ENCODE measurements at regions not wholly inside any gene's neighbourhood (a gene's known extent, or its start where the extent isn't known, plus 50 kb on each side); places are given as distances from the start of the nearest gene placed in this dataset.

- no peak for DNase-seq
These were observed 135.2 kb upstream of the AFF2 start for GRCh38 chrX:148365233-148365632.

GRCh38 chrX:148371291-148371690 is 129.1 kb upstream of the AFF2 start:
- DNase-seq = no peak

GRCh38 chrX:148372925-148373324 is 127.5 kb upstream of the AFF2 start:
- DNase-seq = no peak

GRCh38 chrX:148376342-148376741 is 124.1 kb upstream of the AFF2 start:
- no peak for DNase-seq

GRCh38 chrX:148380107-148380506 is 120.3 kb upstream of the AFF2 start:
- no peak for DNase-seq

GRCh38 chrX:148380650-148381561 is 119.5 kb upstream of the AFF2 start:
- DNase-seq = peak; percentile 69 to 87

- no peak for DNase-seq
These were observed 118.8 kb upstream of the AFF2 start for GRCh38 chrX:148381603-148382002.

GRCh38 chrX:148382983-148383382 is 117.4 kb upstream of the AFF2 start:
- no peak for DNase-seq

GRCh38 chrX:148385471-148385870 is 114.9 kb upstream of the AFF2 start:
- DNase-seq = no peak

- DNase-seq = no peak
These were observed 110.8 kb upstream of the AFF2 start for GRCh38 chrX:148389629-148390028.

- peak in 1 of 2 donors; percentile 20 for DNase-seq
These were observed 88.4 kb upstream of the AFF2 start for GRCh38 chrX:148412006-148412405.

- peak; percentile 9 to 45 for DNase-seq
These were observed 84.3 kb upstream of the AFF2 start for GRCh38 chrX:148416142-148416541.

- peak; percentile 3 to 18 for DNase-seq
These were observed 83.5 kb upstream of the AFF2 start for GRCh38 chrX:148416931-148417330.

- DNase-seq = peak; percentile 33 to 67
These were observed 82.5 kb upstream of the AFF2 start for GRCh38 chrX:148417934-148418333.

GRCh38 chrX:148422526-148422925 is 77.9 kb upstream of the AFF2 start:
- no peak for DNase-seq

- no peak for DNase-seq
These were observed 75.8 kb upstream of the AFF2 start for GRCh38 chrX:148424570-148424969.

GRCh38 chrX:148426467-148426866 is 74.0 kb upstream of the AFF2 start:
- no peak for DNase-seq

GRCh38 chrX:148441387-148441786 is 59.0 kb upstream of the AFF2 start:
- DNase-seq = no peak

- no peak for DNase-seq
These were observed 57.2 kb upstream of the AFF2 start for GRCh38 chrX:148443216-148443615.

- no peak for DNase-seq
These were observed 51.7 kb upstream of the AFF2 start for GRCh38 chrX:148448686-148449085.
